ENCODE measurements at regions not wholly inside any gene's neighbourhood (a gene's known extent, or its start where the extent isn't known, plus 50 kb on each side); places are given as distances from the start of the nearest gene placed in this dataset.
"Not testable (repeated sequence)": the region's sequence is repeated elsewhere in the genome, so short reads cannot be mapped to it uniquely, and the experiment has no call there.

- H3K4me3 ChIP-seq (ENCODE audit: low read depth, low read length) = no peak overlapping the region
These were observed 1179.5 kb upstream of the GOT2 start for GRCh38 chr16:59913666-59914065.

GRCh38 chr16:59909262-59909661 lies 1175.1 kb upstream of the GOT2 start:
- no peak overlapping the region for H3K4me3 ChIP-seq (ENCODE audit: low read depth, low read length)

- no peak overlapping the region for H3K4me3 ChIP-seq (ENCODE audit: low read depth, low read length)
These were observed 1173.5 kb upstream of the GOT2 start for GRCh38 chr16:59907611-59908010.

- no peak overlapping the region for H3K4me3 ChIP-seq (ENCODE audit: low read depth, low read length)
These were observed 1171.5 kb upstream of the GOT2 start for GRCh38 chr16:59905606-59906005.

- no peak overlapping the region for H3K4me3 ChIP-seq (ENCODE audit: low read depth, low read length)
These were observed 1171.0 kb upstream of the GOT2 start for GRCh38 chr16:59905131-59905530.

- H3K4me3 ChIP-seq (ENCODE audit: low read depth, low read length) = no peak overlapping the region
These were observed 1165.8 kb upstream of the GOT2 start for GRCh38 chr16:59899940-59900339.

- no peak overlapping the region for H3K4me3 ChIP-seq (ENCODE audit: low read depth, low read length)
These were observed 1158.3 kb upstream of the GOT2 start for GRCh38 chr16:59892376-59892775.

- H3K4me3 ChIP-seq (ENCODE audit: low read depth, low read length) = no peak overlapping the region
These were observed 1153.7 kb upstream of the GOT2 start for GRCh38 chr16:59887856-59888255.

- H3K4me3 ChIP-seq (ENCODE audit: low read depth, low read length) = no peak overlapping the region
These were observed 1151.9 kb upstream of the GOT2 start for GRCh38 chr16:59886021-59886420.

GRCh38 chr16:59881376-59881775 lies 1147.3 kb upstream of the GOT2 start:
- H3K4me3 ChIP-seq (ENCODE audit: low read depth, low read length) = no peak overlapping the region

GRCh38 chr16:59880611-59881010 lies 1146.5 kb upstream of the GOT2 start:
- H3K4me3 ChIP-seq (ENCODE audit: low read depth, low read length) = no peak overlapping the region

- H3K4me3 ChIP-seq (ENCODE audit: low read depth, low read length) = no peak overlapping the region
These were observed 1144.9 kb upstream of the GOT2 start for GRCh38 chr16:59878999-59879398.

GRCh38 chr16:59878479-59878878 lies 1144.4 kb upstream of the GOT2 start:
- H3K4me3 ChIP-seq (ENCODE audit: low read depth, low read length) = no peak overlapping the region

- H3K4me3 ChIP-seq (ENCODE audit: low read depth, low read length) = no peak overlapping the region
These were observed 1131.0 kb upstream of the GOT2 start for GRCh38 chr16:59864981-59865666.

- H3K4me3 ChIP-seq (ENCODE audit: low read depth, low read length) = no peak overlapping the region
These were observed 1125.7 kb upstream of the GOT2 start for GRCh38 chr16:59859676-59860402.

GRCh38 chr16:59854846-59855439 lies 1120.8 kb upstream of the GOT2 start:
- H3K4me3 ChIP-seq (ENCODE audit: low read depth, low read length) = no peak overlapping the region

GRCh38 chr16:59849716-59850115 lies 1115.6 kb upstream of the GOT2 start:
- H3K4me3 ChIP-seq (ENCODE audit: low read depth, low read length) = no peak overlapping the region

- H3K4me3 ChIP-seq (ENCODE audit: low read depth, low read length) = no peak overlapping the region
These were observed 1114.2 kb upstream of the GOT2 start for GRCh38 chr16:59848296-59848695.

GRCh38 chr16:59840169-59840568 lies 1106.1 kb upstream of the GOT2 start:
- no peak overlapping the region for H3K4me3 ChIP-seq (ENCODE audit: low read depth, low read length)

- no peak overlapping the region for H3K4me3 ChIP-seq (ENCODE audit: low read depth, low read length)
These were observed 1092.7 kb upstream of the GOT2 start for GRCh38 chr16:59826767-59827166.

GRCh38 chr16:59809488-59809887 lies 1075.4 kb upstream of the GOT2 start:
- not testable (repeated sequence) for H3K4me3 ChIP-seq (ENCODE audit: low read depth, low read length)

GRCh38 chr16:59783191-59783590 lies 1049.1 kb upstream of the GOT2 start:
- no peak overlapping the region for H3K4me3 ChIP-seq (ENCODE audit: low read depth, low read length)

Data from iPS-11a (cell line).